Kidney epithelial cell (primary cell): ENCODE measurements at regions not wholly inside any gene's neighbourhood (a gene's known extent, or its start where the extent isn't known, plus 50 kb on each side); places are given as distances from the start of the nearest gene placed in this dataset.

ENCODE experiments used
- DNase-seq: peaks from one replicate; pipeline ENCODE4 v3.0.0-alpha.2; 2010; ENCODE audit warnings: low read depth
- H3K27me3 ChIP-seq: 2 replicates; pipeline ENCODE4 v1.6.0; 2011; ENCODE audit warnings: low read length; ENCODE audit not compliant: control insufficient read depth, insufficient read depth
- H3K36me3 ChIP-seq: 2 replicates; pipeline ENCODE4 v1.5.1; 2011; ENCODE audit warnings: low read length; ENCODE audit not compliant: control insufficient read depth, insufficient read depth
- H3K4me3 ChIP-seq: 2 replicates; pipeline ENCODE4 v1.5.1; 2011; ENCODE audit warnings: low read depth, mild to moderate bottlenecking, control low read depth, low read length
- CTCF ChIP-seq: IDR thresholded peaks from 2 replicates; pipeline ENCODE4 v1.5.1; 2011; ENCODE audit warnings: mild to moderate bottlenecking, moderate library complexity, low read length, control low read depth, inconsistent platforms; ENCODE audit not compliant: insufficient read depth, poor library complexity, severe bottlenecking

- DNase-seq, result no peak
- no peak overlapping the region for H3K4me3 ChIP-seq
- no peak for TF ChIP-seq CTCF
- H3K36me3 ChIP-seq, result no peaks in the 10 kb centered on the region
- H3K27me3 ChIP-seq, result peaks cover 23% of the 10 kb centered on the region
Measured at GRCh38 chr3:14301558-14301957, 100.8 kb upstream of the SLC6A6 start.

GRCh38 chr3:14303336-14304100 is 98.9 kb upstream of the SLC6A6 start:
- DNase-seq, result no peak
- H3K4me3 ChIP-seq, result no peak overlapping the region
- no peaks in the 10 kb centered on the region for H3K36me3 ChIP-seq
- TF ChIP-seq CTCF, result no peak
- peaks cover 34% of the 10 kb centered on the region for H3K27me3 ChIP-seq

GRCh38 chr3:14304101-14305045 is 98.0 kb upstream of the SLC6A6 start:
- no peak overlapping the region for H3K4me3 ChIP-seq
- no peaks in the 10 kb centered on the region for H3K36me3 ChIP-seq
- TF ChIP-seq CTCF, result no peak
- no peak for DNase-seq
- H3K27me3 ChIP-seq, result peaks cover 34% of the 10 kb centered on the region

- peaks cover 34% of the 10 kb centered on the region for H3K27me3 ChIP-seq
- no peak for DNase-seq
- no peak for TF ChIP-seq CTCF
- H3K4me3 ChIP-seq, result no peak overlapping the region
- H3K36me3 ChIP-seq, result no peaks in the 10 kb centered on the region
Measured at GRCh38 chr3:14305324-14305723, 97.1 kb upstream of the SLC6A6 start.

GRCh38 chr3:14306142-14306541 is 96.3 kb upstream of the SLC6A6 start:
- H3K27me3 ChIP-seq, result peaks cover 34% of the 10 kb centered on the region
- H3K4me3 ChIP-seq, result no peak overlapping the region

More at GRCh38 chr3:14306142-14306541, 96.3 kb upstream of the SLC6A6 start:
- no peak for DNase-seq
- no peak for TF ChIP-seq CTCF
- H3K36me3 ChIP-seq, result no peaks in the 10 kb centered on the region
